Inflammatory macrophage treated with lipopolysaccharide for 4 hours (primary cell): ENCODE measurements at regions not wholly inside any gene's neighbourhood (a gene's known extent, or its start where the extent isn't known, plus 50 kb on each side); places are given as distances from the start of the nearest gene placed in this dataset.

Experiments
- DNase-seq: peaks from one replicate; pipeline ENCODE4 v3.0.0-alpha.2; 2020

- no peak for DNase-seq
Observed at GRCh38 chr3:13266005-13266404, 154.1 kb downstream of the NUP210 start.

GRCh38 chr3:13265507-13265906 is 154.6 kb downstream of the NUP210 start:
- DNase-seq = no peak

- no peak for DNase-seq
Observed at GRCh38 chr3:13265016-13265415, 155.1 kb downstream of the NUP210 start.

DNA sequence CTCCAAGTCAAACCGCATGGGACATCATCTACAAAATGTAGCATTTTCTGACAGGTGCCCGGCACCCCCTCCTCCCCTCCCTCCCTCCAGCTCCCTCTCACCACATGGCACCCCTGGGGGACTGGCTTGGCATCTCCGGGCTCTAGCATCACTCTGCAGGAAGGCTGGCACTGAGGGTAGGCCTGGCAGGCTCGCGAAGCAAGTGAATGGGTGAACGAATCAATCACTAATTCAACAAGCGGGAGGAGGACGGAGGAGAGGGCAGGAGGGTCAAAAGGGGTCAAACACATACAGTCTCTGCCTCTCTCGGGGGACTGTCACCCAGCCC is 155.7 kb downstream of the NUP210 start:
- no peak for DNase-seq

GRCh38 chr3:13263770-13264467 is 156.2 kb downstream of the NUP210 start:
- DNase-seq = no peak

- DNase-seq = no peak
Observed at GRCh38 chr3:13262493-13263211, 157.5 kb downstream of the NUP210 start.

- DNase-seq = no peak
Observed at GRCh38 chr3:13261892-13262291, 158.2 kb downstream of the NUP210 start.

DNA sequence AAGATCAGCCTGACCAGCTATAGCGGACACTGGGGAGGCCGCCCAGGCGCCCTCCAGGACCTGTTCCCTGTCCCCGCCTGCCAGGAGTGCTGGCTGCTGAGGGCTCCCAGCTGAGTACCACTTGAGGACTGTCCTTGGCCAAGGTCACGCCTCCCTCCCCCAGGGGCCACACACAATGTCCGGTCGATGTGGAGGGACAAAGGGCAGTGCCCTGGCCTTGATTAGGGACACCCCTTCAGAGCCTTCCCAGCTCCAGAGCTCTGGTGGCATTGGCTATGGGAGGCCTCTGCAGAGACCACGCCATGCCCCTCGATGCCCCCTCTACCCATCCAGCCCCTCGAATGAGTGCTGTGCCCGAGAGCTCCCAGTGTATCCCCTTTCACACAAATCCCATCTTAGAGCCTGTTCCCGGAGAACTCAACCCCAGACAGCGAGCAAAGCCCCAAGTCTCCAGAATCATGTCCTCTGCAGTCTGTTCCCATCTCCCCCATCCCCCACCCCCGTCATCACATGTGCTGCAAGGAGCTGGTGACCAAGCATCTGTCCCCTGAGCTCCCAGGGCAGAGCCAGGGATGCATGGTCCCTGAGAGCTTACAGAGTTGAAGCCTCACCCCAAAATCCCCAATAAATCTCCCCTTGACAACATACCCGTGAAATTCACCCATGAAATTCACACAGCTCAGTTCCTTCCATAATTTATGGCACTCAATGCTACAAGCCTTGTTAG is 158.9 kb downstream of the NUP210 start:
- no peak for DNase-seq

GRCh38 chr3:13260259-13261103 is 159.6 kb downstream of the NUP210 start:
- no peak for DNase-seq

DNA sequence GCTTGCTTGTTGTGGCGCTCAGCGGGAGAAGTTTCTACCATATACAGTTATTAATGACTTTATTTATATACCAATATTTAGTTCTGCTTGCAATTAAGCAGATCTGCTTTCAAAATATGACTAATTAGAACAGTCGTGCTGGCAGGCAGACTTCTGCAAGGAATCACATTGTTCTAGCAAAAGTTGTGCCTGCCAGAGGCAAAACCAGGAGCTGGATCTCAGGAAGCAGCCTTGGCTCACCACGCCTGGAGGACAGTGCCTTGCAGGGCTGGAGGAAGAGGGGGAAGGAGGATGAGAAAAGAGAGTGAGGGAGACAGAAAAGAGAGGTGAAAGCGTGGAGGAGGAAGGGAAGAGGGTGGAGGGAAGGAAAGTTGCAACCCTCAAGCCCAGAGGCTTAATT is 160.3 kb downstream of the NUP210 start:
- no peak for DNase-seq

DNA sequence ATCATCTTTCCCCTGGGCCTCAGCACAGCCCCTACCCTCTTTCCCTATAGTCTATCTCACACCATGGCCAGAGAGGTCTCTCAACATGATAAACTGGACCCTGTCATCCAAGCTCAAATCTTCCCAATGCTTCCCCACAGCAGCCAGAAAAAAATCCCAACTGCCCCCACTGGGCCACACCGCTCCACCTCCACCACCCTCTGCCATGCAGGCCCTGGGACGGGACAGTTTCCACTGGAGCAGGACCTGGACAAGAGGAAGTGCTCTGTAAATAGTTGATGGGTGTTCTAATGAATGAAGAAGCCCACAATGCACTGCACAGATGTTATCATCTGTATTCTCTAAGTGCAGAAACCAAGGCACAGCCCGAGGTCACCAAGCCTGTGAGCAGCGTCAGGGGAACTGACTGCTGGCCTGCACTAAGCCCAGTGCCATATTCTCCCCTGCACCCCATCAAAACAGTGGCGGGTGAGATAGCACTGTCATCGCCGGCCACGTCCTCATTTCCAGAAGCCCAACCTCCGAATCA is 161.1 kb downstream of the NUP210 start:
- DNase-seq = no peak

GRCh38 chr3:13258280-13258679 is 161.8 kb downstream of the NUP210 start:
- DNase-seq = no peak

GRCh38 chr3:13257666-13258065 is 162.5 kb downstream of the NUP210 start:
- DNase-seq = no peak

GRCh38 chr3:13256845-13257244 is 163.3 kb downstream of the NUP210 start:
- no peak for DNase-seq

GRCh38 chr3:13254028-13254951 is 165.8 kb downstream of the NUP210 start:
- DNase-seq = no peak

DNA sequence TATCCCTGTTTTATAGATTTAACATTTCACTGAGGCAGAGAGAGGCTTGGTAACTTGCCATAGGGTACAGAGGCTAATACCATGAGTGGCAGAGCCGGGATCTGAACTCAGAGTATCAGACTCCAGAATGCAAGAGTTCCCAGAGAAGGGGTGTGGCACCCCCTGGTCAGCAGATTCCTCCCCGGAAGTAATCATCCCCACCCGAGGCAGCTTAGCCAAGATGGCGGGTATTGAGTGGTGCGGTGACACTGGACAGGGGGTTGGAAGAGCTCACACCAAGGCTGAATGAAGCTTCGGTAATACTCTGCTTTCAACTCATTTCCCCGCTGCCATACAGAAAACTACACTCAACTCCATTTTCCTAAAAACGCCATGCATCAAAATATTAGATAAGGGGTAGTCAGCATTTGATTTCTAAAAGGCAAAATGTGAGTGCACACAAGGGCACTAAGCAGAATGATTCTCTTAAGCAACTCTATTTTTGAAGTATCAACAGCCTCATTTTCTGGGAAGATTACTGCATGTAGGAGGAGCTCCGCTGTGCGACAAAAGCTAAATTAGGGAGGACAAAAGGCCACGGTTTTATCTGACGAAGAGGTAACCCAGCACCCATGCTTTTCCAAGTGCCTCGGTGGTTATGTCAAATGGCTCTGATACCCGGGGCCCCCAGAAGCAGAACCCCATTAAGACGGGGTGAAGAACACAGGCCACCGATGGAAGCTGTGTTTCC is 166.7 kb downstream of the NUP210 start:
- DNase-seq = no peak

GRCh38 chr3:13252207-13252606 is 167.9 kb downstream of the NUP210 start:
- no peak for DNase-seq

DNA sequence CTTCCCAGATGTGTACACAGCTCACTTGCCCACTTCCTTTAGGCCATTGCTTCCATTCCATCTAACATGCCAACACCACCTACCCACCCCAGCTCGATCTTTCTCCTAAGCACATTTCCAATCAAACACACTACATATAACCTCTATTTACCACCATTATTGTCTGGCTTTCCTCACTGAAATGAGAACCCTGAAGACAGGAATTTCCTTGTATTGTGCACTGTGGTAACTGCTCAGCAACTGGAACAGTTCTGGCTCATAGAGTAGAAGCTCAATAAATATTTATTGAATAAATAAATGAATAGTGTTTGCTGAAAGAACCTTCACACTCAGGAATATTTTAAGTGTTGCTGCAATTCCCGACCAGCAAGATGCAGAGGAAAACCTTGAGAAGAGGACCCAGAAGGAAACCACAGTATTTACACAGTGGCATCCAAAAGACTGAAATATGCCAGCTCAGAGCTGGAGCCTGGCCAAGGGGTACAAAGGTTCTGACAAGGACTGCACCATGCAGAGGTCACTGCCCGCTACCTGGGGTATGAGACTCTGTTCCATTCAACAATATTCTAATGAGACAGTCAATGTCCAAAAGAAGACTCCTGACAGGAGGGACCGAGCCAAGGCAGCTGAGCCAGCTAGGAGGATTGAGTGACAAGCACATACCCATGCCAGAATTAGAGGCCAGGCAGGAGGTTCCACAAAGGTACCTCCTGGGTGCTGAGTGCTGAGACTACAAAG is 168.8 kb downstream of the NUP210 start:
- no peak for DNase-seq

GRCh38 chr3:13249664-13250390 is 170.3 kb downstream of the NUP210 start:
- DNase-seq = no peak

DNA sequence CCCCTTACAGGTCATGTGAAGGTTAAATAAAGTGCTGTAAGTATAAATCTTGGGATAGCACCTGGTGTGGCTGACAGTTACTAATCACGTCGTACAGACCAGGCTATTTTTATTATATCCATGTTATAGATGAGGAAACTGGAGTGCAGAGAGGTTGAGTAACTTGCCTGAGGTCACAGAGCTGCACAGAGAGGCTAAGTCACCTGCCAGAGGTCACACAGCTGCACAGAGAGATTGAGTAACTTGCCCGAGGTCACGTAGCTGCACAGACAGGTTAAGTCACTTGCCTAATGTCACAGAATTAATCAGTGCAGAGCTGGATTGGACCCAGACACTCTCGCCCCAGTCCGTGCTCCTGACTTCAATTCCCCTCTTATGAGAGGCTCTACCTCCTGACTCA is 171.5 kb downstream of the NUP210 start:
- no peak for DNase-seq
